Epithelial cell of esophagus (primary cell): ENCODE measurements at regions not wholly inside any gene's neighbourhood (a gene's known extent, or its start where the extent isn't known, plus 50 kb on each side); places are given as distances from the start of the nearest gene placed in this dataset.

Experiments
- DNase-seq: peaks from one replicate; pipeline ENCODE4 v3.0.0; 2010; ENCODE audit warnings: low read depth
- H3K4me3 ChIP-seq: 2 replicates; pipeline ENCODE4 v1.5.1; 2011; ENCODE audit warnings: mild to moderate bottlenecking, low read length, control low read depth
- TF ChIP-seq, protein P1 (sequence below): IDR thresholded peaks from 2 replicates; pipeline ENCODE4 v1.5.1; 2011; ENCODE audit warnings: low read depth, mild to moderate bottlenecking, low read length, control low read depth, inconsistent platforms; ENCODE audit not compliant: insufficient read depth; ENCODE audit errors: missing control alignments

DNA sequence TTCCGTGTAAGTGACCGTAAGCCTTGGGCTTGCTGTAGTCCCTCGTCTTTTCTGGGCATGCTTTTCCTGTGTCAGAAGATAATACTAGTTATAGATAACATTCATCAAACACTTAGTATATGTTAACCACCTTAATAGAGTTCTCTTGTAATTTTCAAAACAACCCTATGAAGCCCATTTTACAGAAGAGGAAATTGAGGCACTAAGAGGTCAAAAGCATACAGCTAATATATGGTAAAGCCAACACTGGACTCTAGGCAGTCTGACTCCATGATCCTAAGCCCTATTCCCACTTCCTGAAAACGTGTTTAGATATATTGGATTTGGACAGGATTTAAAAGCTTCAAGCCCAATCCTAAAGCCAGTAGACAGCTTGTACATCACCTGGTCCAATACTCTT, 153.8 kb downstream of the CEP120 start:
- TF ChIP-seq, protein P1, sequence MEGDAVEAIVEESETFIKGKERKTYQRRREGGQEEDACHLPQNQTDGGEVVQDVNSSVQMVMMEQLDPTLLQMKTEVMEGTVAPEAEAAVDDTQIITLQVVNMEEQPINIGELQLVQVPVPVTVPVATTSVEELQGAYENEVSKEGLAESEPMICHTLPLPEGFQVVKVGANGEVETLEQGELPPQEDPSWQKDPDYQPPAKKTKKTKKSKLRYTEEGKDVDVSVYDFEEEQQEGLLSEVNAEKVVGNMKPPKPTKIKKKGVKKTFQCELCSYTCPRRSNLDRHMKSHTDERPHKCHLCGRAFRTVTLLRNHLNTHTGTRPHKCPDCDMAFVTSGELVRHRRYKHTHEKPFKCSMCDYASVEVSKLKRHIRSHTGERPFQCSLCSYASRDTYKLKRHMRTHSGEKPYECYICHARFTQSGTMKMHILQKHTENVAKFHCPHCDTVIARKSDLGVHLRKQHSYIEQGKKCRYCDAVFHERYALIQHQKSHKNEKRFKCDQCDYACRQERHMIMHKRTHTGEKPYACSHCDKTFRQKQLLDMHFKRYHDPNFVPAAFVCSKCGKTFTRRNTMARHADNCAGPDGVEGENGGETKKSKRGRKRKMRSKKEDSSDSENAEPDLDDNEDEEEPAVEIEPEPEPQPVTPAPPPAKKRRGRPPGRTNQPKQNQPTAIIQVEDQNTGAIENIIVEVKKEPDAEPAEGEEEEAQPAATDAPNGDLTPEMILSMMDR = no peak
- no peak for DNase-seq
- no peak overlapping the region for H3K4me3 ChIP-seq

DNA sequence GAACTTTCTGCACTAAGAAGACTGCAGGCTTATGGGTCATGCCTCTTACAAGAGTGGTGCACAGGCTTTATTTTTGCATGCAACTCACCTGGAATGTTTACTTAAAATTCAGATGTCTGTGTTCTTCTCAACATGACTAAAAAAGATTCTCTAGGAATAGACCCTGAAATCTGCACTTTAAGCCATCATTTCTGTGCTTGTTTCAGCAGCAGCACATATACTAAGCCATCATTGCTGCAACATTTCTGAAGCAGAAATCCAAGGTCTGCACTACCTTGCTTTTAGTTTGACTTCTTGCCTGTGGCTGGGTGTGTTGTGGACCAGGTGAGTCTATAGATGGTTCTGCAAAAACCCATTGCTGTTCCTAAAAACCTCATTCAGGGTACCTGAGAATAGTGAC, 156.8 kb downstream of the CEP120 start:
- H3K4me3 ChIP-seq = no peak overlapping the region
- TF ChIP-seq, protein P1 = no peak
- no peak for DNase-seq

DNA sequence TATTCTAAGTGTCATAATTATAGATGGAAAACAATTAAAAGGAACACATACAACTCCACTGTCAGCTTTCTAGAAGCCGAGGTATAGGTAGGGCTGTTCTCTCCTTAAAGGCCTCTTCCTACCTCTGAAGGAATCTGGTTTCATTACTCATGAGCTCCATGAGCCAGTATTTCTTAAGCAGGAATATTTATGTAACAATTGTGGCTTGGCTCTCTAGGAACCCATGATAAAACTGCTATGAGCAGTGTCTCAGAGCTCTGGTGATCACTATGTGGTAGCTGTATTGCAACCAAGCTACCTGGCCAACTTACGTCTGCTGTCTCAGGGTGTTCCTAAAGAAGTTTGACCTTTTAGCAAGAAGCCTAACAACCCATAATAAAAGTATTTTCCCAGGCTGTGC, 157.7 kb downstream of the CEP120 start:
- DNase-seq = peak; percentile 14
- H3K4me3 ChIP-seq = no peak overlapping the region
- TF ChIP-seq, protein P1 = no peak

DNA sequence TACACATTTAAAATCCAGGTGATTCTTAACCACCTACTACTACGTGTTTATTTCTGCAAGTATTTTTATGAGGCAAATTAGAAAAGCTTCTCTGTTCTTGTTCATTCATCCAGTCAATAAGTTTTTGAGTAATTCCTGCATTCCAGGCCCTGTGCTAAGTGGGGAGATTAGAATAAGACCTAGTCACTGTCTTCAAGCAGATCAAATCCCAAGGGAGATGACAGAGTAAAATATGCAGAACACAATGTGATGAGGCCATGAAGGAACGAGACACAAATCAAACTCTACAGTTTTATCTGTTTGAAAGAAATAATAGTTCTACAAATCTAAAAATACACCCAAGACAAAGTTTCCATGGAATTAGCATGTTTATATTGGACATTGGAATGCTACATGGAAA, 158.8 kb downstream of the CEP120 start:
- H3K4me3 ChIP-seq = no peak overlapping the region
- TF ChIP-seq, protein P1 = no peak
- DNase-seq = no peak

DNA sequence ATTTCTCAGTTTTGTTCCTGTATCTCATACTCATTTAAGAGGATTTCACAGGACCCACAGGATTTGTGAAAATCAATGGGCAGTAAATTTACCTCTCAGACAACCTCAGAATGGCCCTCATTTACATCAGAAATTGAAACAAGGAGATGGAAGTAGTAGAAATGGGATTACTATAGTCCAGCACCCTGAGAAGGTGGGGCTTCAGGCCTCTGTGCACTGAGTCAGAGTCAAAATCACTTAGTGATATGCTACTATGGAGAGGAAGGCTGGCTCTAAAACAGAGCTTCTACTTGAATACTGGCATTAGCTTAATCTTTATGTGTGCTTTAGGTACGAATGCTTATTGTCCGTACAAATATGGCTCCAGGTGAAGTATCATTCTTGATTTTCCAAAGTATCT, 159.3 kb downstream of the CEP120 start:
- TF ChIP-seq, protein P1 = no peak
- no peak for DNase-seq
- no peak overlapping the region for H3K4me3 ChIP-seq

DNA sequence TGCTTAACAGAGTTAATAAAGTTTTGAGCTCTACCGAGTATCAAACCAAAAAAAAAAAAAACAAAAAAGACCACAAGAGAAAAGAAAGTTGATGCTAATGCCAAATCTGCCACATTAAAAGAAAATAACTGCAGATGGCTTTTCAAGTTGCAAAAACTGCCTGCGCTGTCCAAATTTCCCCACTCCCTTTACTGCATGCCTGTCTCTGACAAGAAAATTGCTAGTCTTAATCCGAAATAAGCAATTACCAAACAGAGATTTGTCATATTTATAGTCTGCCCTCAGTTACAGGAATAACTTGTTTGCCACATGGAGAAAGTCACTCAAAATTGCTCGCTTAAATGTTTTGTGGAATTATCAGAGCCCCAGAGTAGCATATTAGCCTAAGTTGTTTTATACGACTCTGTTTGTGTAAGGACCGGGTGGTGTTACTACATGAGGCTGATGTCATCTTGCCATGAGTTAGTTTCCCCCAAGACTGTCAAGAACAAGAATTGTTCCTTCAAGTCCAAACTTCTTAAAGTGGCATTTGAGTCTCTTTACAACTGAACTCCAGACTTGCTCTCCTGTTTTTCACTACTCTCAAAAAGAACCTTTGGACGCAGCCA, 160.9 kb downstream of the CEP120 start:
- TF ChIP-seq, protein P1 = no peak
- H3K4me3 ChIP-seq = no peak overlapping the region
- DNase-seq = no peak

DNA sequence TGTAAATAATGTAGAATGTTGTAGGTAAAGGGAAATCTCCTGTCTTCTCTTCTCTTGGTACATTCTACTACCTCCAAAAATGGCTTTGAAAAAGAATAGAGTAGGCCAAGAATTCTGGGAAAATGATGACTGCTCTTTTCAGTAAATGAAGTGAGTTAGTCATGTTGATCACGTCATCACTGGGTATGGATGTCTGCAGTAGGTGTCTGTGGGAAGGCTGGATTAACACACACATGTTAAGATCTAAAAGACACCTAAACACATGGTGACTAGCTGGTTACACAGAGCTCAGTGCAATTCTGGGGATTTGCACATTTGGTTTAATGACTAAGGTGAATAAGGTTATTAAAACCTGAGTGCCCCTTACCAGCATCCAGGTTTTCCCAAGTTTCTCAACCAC, 161.5 kb downstream of the CEP120 start:
- TF ChIP-seq, protein P1 = no peak
- DNase-seq = peak; percentile 39
- no peak overlapping the region for H3K4me3 ChIP-seq
